ENCODE measurements at regions not wholly inside any gene's neighbourhood (a gene's known extent, or its start where the extent isn't known, plus 50 kb on each side); places are given as distances from the start of the nearest gene placed in this dataset.
A peak's percentile ranks its signal among the peaks of the same experiment; 100 is the strongest.

DNA sequence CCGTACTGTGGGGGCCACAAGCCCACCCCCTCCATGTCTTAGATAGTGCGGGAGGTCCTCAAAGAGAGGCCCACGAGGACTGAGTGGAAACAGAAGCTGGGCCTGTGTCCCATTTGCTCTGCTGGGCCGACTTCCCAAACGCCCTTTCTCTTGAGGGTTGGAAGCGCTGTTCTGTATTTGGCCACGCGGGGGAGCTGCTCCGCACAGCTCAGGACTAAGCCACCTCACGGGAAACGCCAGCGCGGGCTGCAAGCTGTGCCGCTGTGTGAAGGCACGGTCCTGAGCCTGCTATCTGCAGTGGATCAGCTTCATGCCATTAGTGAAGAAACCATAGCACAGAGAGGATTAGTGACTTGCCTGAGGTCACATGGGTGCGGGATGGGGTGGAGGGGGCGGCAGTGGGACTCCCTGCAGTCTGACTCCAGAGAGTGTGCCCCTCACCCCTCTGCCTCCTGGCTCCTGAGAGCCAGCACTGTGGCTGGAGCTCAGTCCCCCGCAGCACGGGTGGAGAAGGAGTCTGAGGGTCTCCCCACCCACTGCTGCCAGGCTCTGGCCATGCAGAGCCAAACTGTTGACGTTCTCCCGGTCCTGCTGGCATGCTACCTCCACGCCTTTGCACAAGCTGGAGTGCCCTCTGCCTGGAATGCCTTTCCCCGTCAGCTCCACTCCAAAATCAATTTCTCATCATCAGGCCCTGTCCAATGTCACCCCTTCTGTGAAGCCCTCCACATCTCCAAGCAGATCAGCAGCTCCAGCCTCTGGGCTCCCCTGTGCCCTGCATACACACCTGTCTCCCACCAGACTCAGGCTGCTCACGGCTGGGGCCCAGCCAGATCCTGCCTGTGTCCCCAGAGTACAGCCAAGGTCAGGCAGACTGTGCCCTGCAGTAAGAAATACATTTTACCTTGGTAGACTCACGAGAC is 51.5 kb upstream of the LRRC32 start:
- peak; percentile 47 to 48 for DNase-seq (ENCODE audit: low read depth in 2 of 2, low spot score in 1 of 2)

DNA sequence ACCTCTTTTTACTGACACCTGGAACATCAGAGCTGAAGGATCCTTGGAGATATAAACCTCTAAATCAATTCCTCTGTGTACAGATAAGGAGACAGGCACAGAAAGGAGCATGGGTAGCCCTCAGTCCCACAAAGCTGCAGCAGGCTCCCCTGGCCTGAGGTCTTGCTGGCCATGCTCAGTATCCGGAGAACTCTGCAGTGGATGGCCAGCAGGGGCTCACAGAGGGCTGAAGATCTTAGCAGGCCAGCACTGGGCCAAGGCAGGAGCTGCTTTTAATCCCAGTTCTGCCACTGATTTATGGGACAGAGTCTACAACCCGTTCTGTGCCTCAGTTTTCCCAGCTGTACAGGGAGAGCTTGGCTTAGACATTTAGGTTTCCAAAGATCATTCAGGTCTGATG is 52.6 kb upstream of the LRRC32 start:
- DNase-seq (ENCODE audit: low read depth in 2 of 2, low spot score in 1 of 2) = no peak

DNA sequence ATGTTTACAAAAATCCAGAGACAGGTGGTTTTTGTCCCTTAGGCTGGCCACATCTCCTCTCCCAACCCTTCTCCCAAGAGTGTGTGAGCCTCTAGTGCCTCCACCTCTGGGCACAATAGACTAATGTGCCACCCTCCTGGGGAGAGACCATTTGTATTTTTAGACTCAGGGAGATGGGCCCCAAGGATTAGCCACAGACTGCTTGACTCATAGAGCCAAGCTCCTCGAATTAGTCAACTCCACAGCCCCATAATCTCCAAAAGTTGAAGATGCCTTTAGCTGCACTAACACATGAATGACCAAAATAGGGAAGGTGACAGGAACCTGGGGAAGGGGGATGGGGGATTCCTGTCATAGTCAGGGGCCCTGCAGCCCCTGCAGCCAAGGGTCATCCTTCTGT is 53.0 kb upstream of the LRRC32 start:
- no peak for DNase-seq (ENCODE audit: low read depth in 2 of 2, low spot score in 1 of 2)

DNA sequence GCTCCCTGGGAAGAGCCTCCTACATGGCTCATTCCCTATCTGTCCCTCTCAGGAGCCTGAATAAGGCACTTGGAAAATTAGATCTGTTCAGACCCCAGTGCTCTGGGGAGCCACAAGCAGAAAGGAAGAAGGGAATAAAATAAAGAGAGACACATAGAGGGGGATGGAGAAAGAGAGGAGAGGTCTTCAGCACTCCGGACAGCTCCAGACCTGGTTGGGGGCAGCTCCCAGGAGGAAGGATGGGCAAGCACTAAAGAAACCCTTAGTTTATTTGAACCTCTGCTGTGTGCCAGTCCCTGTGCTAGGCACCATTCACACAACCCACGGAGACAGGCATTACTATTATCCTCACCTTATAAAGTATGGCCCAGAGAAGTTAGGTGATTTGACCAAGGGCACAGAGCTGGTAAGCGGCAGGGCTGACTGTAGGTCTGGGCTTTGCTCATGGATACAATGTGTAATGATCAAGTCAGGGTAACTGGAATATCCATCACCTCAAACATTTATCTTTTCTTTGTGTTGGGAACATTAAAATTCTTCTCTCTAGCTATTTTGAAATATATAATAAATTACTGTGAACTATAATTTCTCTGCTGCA is 53.7 kb upstream of the LRRC32 start:
- DNase-seq (ENCODE audit: low read depth in 2 of 2, low spot score in 1 of 2) = no peak

DNA sequence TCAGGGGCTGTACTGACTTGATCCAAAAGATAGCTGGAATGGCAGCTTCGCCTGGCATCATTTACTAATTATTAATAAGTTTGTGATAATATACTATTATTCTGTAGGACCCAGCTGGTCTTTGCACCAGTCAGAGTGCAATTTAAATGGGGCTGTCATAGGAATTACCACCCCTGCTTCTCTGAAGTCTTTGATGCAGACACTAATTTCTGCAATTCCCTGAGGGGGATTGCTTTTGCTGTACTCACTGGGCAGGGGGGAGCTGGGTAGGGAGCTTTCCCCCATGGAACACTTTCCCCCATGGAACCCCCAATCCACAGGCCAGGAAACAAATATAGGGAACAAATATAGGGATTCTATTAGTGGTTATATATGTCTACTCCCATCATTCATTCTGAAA is 54.9 kb upstream of the TSKU start:
- DNase-seq (ENCODE audit: low read depth in 2 of 2, low spot score in 1 of 2) = no peak

DNA sequence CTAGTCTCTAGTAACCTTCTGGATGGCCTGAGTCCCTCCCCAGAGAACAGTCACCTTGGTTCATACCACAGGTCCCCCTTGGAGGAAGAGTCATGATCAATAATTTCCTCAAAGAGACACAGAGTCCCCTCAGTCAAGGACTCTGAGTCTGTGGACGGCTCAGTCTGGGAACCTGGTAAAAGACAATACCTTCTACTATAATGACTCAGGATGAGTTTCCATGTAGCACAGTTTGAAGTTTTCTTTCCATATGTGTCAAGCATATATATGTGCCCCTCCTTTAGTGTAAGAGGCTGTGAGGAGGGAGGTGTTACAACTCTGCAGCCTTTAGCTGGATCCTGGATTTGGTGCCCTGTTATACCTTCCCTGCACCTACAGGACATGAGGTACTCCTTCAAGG is 54.4 kb upstream of the TSKU start:
- DNase-seq (ENCODE audit: low read depth in 2 of 2, low spot score in 1 of 2) = no peak

DNA sequence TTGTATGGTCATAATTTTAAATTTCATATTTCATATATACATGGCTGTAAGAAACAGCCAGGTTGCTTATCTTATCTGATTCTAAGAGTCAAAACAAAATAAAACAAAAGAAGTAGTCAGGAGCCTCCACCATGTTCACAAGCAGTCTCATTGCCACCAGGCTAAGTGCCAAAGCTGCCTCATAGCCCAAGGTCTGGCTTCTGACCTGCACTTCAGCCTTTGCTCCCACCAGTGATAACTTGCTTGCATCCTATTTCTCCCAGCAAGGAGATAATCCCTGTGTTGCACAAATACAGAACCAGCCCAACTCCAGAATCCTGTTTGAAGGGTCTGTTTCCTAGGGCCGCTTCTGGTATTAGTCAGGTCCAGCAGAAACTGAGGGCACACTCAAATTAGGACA is 53.9 kb upstream of the TSKU start:
- no peak for DNase-seq (ENCODE audit: low read depth in 2 of 2, low spot score in 1 of 2)

DNA sequence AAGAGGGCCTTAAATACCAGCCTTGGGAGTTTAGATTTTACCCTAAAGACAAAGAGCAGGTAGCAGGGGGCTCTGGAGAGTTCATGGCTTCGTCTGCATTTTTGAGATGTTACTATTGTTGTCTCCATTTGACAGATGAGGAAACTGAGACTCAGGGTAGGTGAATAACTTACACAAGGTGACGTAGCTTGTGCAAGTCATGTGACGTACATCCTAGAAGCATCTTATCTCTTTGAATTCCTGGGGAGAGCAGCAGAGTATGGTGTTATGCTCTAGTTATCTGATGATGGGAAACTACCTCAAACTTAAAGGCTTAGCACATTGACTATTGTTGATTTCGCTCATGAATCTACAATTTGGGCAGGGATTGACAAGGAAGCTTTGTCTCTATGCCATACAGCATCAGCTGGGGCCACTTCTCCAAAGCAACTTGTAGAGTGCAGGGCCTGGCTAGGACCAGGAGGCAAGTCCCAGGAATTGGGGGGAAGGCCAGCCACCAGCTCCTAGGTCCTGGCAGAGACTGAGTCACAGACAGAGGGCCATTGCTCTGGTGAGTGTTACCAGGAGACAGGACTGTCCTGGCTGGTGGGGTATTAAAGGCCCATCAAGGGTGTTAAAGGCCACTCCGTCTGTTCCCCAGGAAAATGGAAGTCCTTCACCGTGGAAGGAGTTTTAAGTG is 52.1 kb upstream of the TSKU start:
- no peak for DNase-seq (ENCODE audit: low read depth in 2 of 2, low spot score in 1 of 2)

DNA sequence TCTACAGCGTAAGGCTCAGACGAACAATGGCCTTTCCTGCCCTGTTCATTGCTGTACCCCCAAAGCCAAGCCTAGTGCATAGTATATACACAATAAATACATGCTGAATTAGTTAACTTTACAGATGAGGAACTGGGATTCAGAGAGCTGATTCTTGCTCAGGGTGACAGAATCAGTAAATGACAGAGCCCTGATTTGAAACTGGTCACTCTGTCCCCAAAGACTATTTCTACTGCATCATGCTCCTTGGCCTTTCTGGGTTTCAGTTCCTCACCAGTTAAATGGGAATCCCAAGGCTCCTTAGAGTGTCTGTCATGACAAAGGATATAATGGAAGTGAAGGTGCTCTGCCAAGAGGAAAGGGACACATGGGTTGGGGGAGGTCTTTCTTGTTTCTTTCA is 50.5 kb upstream of the TSKU start:
- DNase-seq (ENCODE audit: low read depth in 2 of 2, low spot score in 1 of 2) = no peak
